Gastrocnemius medialis (tissue), 4 donors: ENCODE measurements at regions not wholly inside any gene's neighbourhood (a gene's known extent, or its start where the extent isn't known, plus 50 kb on each side); places are given as distances from the start of the nearest gene placed in this dataset.

Source experiments
- CTCF ChIP-seq, 5 experiments: fragments of 450-650 bp in 3 of 5; fragments of 200-600 bp in 2 of 5; sonication (generic) in 2 of 5; IDR thresholded peaks in 4 of 5; conservative IDR thresholded peaks in 1 of 5; 1 replicate in 4 of 5; 2 replicates in 1 of 5; pipeline ENCODE4 v1.5.1; 2016 to 2019; ENCODE audit warnings: antibody characterized with exemption in 5 of 5, mild to moderate bottlenecking in 3 of 5, moderate library complexity in 3 of 5
- POLR2A ChIP-seq, 2 donors: fragments of 450-650 bp; IDR thresholded peaks; one replicate each; pipeline ENCODE4 v1.6.1; 2017; ENCODE audit warnings: antibody characterized with exemption in 2 of 2, mild to moderate bottlenecking in 2 of 2, moderate library complexity in 2 of 2

GRCh38 chr5:122703203-122703602, 71.7 kb upstream of the SNX2 start:
- no peak for TF ChIP-seq CTCF (IDR thresholded peaks at IDR 0.05 in 4 of 5, conservative IDR thresholded peaks at IDR 0.05 in 1 of 5)
- TF ChIP-seq POLR2A (IDR thresholded peaks at IDR 0.05) = no peak
